ENCODE measurements at regions not wholly inside any gene's neighbourhood (a gene's known extent, or its start where the extent isn't known, plus 50 kb on each side); places are given as distances from the start of the nearest gene placed in this dataset.

DNA sequence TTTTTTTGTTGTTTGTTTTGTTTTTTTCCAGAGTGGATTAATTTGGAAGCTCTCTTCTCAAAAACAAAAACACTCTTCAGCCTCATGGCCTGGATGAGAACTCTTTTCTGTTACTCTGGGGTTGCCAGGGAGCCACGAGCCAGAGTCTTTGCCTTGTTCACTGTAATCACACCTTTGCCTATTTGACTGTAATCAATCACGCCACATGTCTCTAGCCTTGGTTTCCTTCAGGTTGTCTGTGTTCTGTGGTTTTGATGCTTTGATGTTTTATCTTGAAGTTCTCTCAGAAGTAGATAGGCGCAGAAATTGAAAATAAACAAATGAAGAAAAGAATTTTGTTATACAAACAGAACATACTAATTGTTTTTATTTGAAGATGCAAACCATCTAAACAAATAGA, 62.3 kb upstream of the IGF1R start:
- Histone ChIP-seq H2AFZ (ENCODE audit: low read depth, low read length) (no peak overlapping the region), H4K20me1 (replicated peaks; ENCODE audit: control insufficient read depth, extremely low read depth, insufficient read depth, low read length) (no peaks in the 10 kb centered on the region), H3K9me3 (replicated peaks; ENCODE audit: control insufficient read depth, insufficient read depth, low read length) (no peaks in the 10 kb centered on the region), H3K27ac (ENCODE audit: insufficient read depth, low read depth, low read length) (no peak overlapping the region), H3K9me1 (replicated peaks; ENCODE audit: control insufficient read depth, extremely low read depth, insufficient read depth, low read length) (no peaks in the 10 kb centered on the region), H3K9ac (replicated peaks; ENCODE audit: extremely low read depth, insufficient read depth, low read length) (no peak overlapping the region), H3K4me1 (ENCODE audit: control insufficient read depth, extremely low read depth, insufficient read depth, low read length) (no peaks in the 10 kb centered on the region), H3K36me3 (ENCODE audit: control insufficient read depth in 2 of 2, extremely low read depth in 1 of 2, insufficient read depth in 2 of 2, low read length in 2 of 2) (no peaks in the 10 kb centered on the region), H3K79me2 (ENCODE audit: control insufficient read depth, insufficient read depth, low read length) (no peaks in the 10 kb centered on the region), H3K4me2 (ENCODE audit: insufficient read depth, low read length) (no peak overlapping the region), H3K27me3 (ENCODE audit: control insufficient read depth in 2 of 2, insufficient read depth in 2 of 2, low read length in 2 of 2) (peaks cover 3 to 19% of the 10 kb centered on the region in 2 experiments), H3K4me3 (replicated peaks in 1 of 3; ENCODE audit: insufficient read depth in 1 of 3, low read depth in 1 of 3, low read length in 3 of 3) (no peak overlapping the region)
- POLR2A ChIA-PET: no interaction called here
- no TSS peak for BruUV-seq (replicated peaks)
- intact Hi-C loops (cut with micrococcal nuclease): no loop called here
- TF ChIP-seq EZH2 (IDR thresholded peaks at IDR 0.05; ENCODE audit: borderline replicate concordance, low read depth, low read length, severe bottlenecking): no peak
- TF ChIP-seq JUN (IDR thresholded peaks at IDR 0.05; ENCODE audit: borderline replicate concordance, insufficient read depth, insufficient read length, low read depth): no peak
- TF ChIP-seq GATA2 (IDR thresholded peaks at IDR 0.05; ENCODE audit: insufficient read depth, insufficient read length, low read depth, low read length): no peak
- no peak for TF ChIP-seq POLR2AphosphoS5 (IDR thresholded peaks at IDR 0.05; ENCODE audit: insufficient read depth, low read depth, low read length)
- no peak for TF ChIP-seq FOS (IDR thresholded peaks at IDR 0.05; ENCODE audit: borderline replicate concordance, insufficient read depth, low read length)
- no peak for TF ChIP-seq MYC (IDR thresholded peaks at IDR 0.05; ENCODE audit: low read depth, low read length)
- TF ChIP-seq, protein P1, sequence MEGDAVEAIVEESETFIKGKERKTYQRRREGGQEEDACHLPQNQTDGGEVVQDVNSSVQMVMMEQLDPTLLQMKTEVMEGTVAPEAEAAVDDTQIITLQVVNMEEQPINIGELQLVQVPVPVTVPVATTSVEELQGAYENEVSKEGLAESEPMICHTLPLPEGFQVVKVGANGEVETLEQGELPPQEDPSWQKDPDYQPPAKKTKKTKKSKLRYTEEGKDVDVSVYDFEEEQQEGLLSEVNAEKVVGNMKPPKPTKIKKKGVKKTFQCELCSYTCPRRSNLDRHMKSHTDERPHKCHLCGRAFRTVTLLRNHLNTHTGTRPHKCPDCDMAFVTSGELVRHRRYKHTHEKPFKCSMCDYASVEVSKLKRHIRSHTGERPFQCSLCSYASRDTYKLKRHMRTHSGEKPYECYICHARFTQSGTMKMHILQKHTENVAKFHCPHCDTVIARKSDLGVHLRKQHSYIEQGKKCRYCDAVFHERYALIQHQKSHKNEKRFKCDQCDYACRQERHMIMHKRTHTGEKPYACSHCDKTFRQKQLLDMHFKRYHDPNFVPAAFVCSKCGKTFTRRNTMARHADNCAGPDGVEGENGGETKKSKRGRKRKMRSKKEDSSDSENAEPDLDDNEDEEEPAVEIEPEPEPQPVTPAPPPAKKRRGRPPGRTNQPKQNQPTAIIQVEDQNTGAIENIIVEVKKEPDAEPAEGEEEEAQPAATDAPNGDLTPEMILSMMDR (IDR thresholded peaks at IDR 0.05; ENCODE audit: extremely low read depth in 1 of 2, insufficient read depth in 1 of 2, low read depth in 1 of 2, low read length in 2 of 2): no peak
- no peak for TF ChIP-seq MAX (IDR thresholded peaks at IDR 0.05; ENCODE audit: insufficient read depth, insufficient read length)
- TF ChIP-seq POLR2A (IDR thresholded peaks at IDR 0.05; ENCODE audit: low read depth, low read length): no peak
- dilution Hi-C loops (cut with MboI; ENCODE audit: extremely low pct_ligation_motif_present, low sequenced_read_pairs): no loop called here
- CTCF ChIA-PET: no interaction called here
- FAIRE-seq (no peak), DNase-seq (ENCODE audit: low read depth, low spot score) (no peak)
